Stomach smooth muscle (tissue), 2 donors: ENCODE measurements at regions not wholly inside any gene's neighbourhood (a gene's known extent, or its start where the extent isn't known, plus 50 kb on each side); places are given as distances from the start of the nearest gene placed in this dataset.

Experiments
- H3K27ac ChIP-seq: one replicate; pipeline ENCODE4 v1.7.0; 2013; ENCODE audit warnings: mild to moderate bottlenecking, low read length, inconsistent platforms
- H3K27me3 ChIP-seq, 2 donors: one replicate each; pipeline ENCODE4 v1.7.0; 2013; ENCODE audit warnings: low read length in 2 of 2; ENCODE audit not compliant: insufficient read depth in 2 of 2, control insufficient read depth in 1 of 2
- H3K36me3 ChIP-seq, 2 donors: one replicate each; pipeline ENCODE4 v1.7.0; 2013; ENCODE audit warnings: low read length in 2 of 2; ENCODE audit not compliant: control insufficient read depth in 2 of 2, insufficient read depth in 2 of 2
- H3K4me1 ChIP-seq: one replicate; pipeline ENCODE4 v1.7.0; 2013; ENCODE audit warnings: low read length; ENCODE audit not compliant: control insufficient read depth, insufficient read depth
- H3K4me3 ChIP-seq, 2 donors: one replicate each; pipeline ENCODE4 v1.7.0; 2013; ENCODE audit warnings: low read length in 2 of 2
- H3K9ac ChIP-seq, 2 donors: one replicate each; pipeline ENCODE4 v1.7.0; 2013; ENCODE audit warnings: low read length in 2 of 2, mild to moderate bottlenecking in 1 of 2
- H3K9me3 ChIP-seq, 2 donors: one replicate each; pipeline ENCODE4 v1.7.0; 2013; ENCODE audit warnings: low read length in 2 of 2; ENCODE audit not compliant: control insufficient read depth in 2 of 2
- donor health status: healthy.
- donor health status: Pancreatic carcinoma.

DNA sequence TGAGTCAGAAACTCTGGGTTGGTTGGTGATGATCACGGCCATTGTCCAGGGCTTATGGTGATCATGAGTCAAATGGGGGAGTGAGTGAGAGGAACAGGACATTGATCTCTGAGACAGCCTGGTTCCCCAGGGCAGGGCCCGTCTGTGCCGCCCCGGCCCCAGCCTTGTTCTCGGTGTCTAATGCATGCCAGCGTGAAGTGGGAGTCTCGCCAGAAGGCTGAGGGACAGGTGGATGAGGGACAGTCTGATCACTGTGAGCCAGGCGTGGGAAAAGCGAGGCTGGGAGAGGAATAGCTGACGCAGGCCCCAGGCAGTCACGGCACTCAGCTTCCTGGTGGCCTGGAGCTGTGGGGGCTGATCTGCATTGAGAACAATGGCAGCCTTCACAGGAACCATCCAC is 208.3 kb upstream of the HDAC4 start:
- no peaks in the 10 kb centered on the region for H3K36me3 ChIP-seq
- H3K9me3 ChIP-seq = no peaks in the 10 kb centered on the region
- no peaks in the 10 kb centered on the region for H3K27me3 ChIP-seq
- H3K9ac ChIP-seq = no peak overlapping the region
- H3K4me1 ChIP-seq = peaks cover 2% of the 10 kb centered on the region
- H3K4me3 ChIP-seq = no peak overlapping the region
- no peak overlapping the region for H3K27ac ChIP-seq

DNA sequence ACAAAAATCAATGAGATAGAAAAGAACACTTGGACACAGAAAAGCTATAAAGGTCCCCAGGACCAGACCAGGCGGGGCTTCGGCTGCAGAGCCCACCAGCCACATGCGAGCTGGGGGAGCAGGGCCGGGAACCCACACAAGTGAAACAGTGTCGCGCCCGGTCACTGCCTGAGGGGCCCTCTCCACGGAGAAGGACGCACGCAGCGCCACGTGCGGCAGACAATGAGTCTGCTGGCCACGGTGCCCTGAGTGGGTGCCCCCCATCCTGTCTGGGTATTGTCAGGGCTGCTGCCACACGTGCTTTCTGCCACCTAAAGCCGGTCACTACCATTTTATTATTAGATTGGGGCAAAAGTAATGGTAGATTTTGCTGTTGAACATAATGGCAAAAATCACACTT is 207.9 kb upstream of the HDAC4 start:
- Histone ChIP-seq H3K9ac (no peak overlapping the region), H3K4me3 (no peak overlapping the region), H3K36me3 (no peaks in the 10 kb centered on the region), H3K27ac (no peak overlapping the region), H3K9me3 (peaks cover 0 to 3% of the 10 kb centered on the region in 2 donors), H3K27me3 (no peaks in the 10 kb centered on the region), H3K4me1 (peaks cover 2% of the 10 kb centered on the region)

- peaks cover 0 to 2% of the 10 kb centered on the region in 2 donors for H3K27me3 ChIP-seq
- H3K4me3 ChIP-seq = no peak overlapping the region
- peaks cover 0 to 3% of the 10 kb centered on the region in 2 donors for H3K9me3 ChIP-seq
- peaks cover 2% of the 10 kb centered on the region for H3K4me1 ChIP-seq
- no peak overlapping the region for H3K9ac ChIP-seq
- H3K36me3 ChIP-seq = no peaks in the 10 kb centered on the region
- no peak overlapping the region for H3K27ac ChIP-seq
These were observed 207.4 kb upstream of the HDAC4 start for GRCh38 chr2:239608260-239608659.

DNA sequence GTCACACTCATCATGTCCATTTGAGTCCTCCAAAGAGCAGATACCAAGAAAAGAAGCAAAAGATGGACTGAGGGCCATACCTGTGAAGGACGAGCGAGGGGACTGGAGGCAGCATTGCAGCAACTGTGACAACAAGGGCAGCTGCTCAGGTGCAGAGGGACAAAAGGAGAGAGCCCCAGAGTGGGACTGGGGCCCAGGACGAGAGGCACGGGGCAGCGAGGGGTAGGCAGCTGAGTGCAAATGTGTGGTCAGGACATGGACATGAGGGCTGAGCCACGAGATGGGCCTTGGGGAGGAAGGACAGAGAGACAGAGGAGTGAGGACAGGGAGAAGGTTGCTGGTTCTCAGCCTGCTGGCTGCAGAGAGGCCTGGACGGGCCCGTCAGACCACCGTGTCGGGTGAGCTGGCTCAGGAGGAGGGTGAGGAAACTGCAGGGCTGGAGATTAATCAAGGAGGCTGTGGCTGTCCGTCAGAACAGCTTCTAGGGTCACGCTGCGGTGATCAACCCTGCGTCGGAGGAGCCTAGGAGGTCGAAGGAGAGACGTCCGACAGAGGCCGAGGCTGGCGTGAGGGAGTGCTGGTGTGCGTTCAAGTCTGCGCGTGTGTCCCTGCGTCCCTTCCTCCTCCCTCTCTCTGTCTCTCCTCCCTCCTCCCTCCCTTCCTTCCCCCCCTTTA is 206.8 kb upstream of the HDAC4 start:
- H3K9ac ChIP-seq = no peak overlapping the region
- peaks cover 2% of the 10 kb centered on the region for H3K4me1 ChIP-seq
- peaks cover 0 to 3% of the 10 kb centered on the region in 2 donors for H3K9me3 ChIP-seq
- no peak overlapping the region for H3K4me3 ChIP-seq
- H3K27me3 ChIP-seq = peaks cover 0 to 2% of the 10 kb centered on the region in 2 donors
- no peak overlapping the region for H3K27ac ChIP-seq
- H3K36me3 ChIP-seq = no peaks in the 10 kb centered on the region

DNA sequence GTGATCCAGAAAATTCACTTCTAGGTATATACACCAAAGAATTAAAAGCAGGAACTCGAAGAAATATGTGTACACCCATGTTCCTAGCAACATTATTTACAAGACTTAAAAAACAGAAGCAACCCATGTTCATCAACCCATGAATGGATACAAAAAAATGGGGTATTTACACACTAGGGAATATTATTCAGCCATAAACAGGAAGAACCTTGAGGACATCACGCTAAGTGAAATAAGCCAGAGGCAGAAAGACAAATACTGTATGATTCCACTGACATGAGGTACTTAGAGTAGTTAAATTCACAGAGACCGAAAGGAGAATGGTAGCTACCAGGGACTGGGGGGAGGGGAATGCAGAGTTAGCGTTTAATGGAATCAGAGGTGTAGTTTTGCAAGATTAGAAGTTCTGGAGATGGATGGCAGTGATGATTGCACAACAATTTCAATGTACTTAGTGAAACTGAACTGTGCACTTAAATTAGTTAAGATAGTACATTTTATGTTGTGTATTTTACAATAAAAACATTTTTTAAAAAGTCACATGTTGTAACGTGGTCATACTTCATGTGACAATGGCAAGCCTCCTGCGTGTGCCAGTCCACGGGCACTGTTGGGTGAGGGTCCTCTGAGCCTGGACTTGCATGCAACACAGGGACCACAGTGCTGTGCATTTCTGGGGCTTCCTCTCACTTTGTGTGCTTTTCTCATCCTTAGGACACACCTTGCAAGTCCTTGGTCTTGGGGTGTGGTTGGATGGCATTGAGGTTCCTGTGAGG is 206.1 kb upstream of the HDAC4 start:
- Histone ChIP-seq H3K4me1 (peaks cover 2% of the 10 kb centered on the region), H3K36me3 (no peaks in the 10 kb centered on the region), H3K4me3 (no peak overlapping the region), H3K27me3 (peaks cover 0 to 2% of the 10 kb centered on the region in 2 donors), H3K9me3 (peaks cover 0 to 3% of the 10 kb centered on the region in 2 donors), H3K27ac (no peak overlapping the region), H3K9ac (no peak overlapping the region)

- Histone ChIP-seq H3K4me3 (no peak overlapping the region), H3K27me3 (peaks cover 0 to 2% of the 10 kb centered on the region in 2 donors), H3K4me1 (peaks cover 2% of the 10 kb centered on the region)
These were observed 205.2 kb upstream of the HDAC4 start for GRCh38 chr2:239605976-239606375.

DNA sequence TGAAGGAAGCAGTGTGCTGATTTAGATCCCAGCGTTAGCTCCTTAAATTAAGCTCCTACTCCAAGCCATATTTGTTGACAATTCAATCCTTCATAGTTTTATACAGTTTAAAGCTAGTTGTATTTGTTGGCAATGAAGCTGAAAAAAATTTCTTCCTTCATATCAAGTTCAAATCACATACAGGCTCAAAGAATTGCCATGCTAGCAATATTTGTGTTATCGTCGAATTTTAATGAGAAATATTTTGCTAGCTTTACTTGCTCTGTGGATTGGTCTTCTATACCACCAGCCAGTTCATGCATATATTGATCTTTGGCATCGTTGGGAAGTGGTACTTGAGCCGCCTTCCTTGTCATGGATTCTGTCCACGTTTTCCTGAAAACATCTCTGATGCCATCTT is 204.6 kb upstream of the HDAC4 start:
- Histone ChIP-seq H3K9me3 (peaks cover 0 to 3% of the 10 kb centered on the region in 2 donors), H3K27me3 (peaks cover 0 to 2% of the 10 kb centered on the region in 2 donors), H3K9ac (no peak overlapping the region), H3K27ac (no peak overlapping the region), H3K36me3 (no peaks in the 10 kb centered on the region), H3K4me3 (no peak overlapping the region), H3K4me1 (peaks cover 2% of the 10 kb centered on the region)

More at GRCh38 chr2:239605976-239606375, 205.2 kb upstream of the HDAC4 start:
- Histone ChIP-seq H3K9ac (no peak overlapping the region), H3K27ac (no peak overlapping the region), H3K9me3 (peaks cover 0 to 3% of the 10 kb centered on the region in 2 donors), H3K36me3 (no peaks in the 10 kb centered on the region)

DNA sequence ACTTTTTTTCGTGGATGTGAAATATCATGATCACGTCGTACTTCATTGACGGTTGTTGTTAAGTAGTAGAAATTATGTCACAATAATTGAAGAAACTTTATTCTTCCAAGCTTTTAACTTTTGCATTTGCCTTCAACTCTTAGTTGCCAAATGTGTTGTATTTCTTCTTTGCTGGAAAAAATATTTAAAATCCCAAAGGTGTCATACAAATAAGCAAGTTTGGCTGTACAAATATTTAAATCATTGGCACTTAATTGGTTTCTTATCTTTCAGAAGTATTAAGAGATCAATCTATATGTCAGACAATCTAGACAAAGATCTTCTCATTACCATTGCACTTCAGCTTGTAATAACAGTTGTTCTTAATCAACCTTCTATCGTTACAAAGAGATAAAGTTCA is 204.0 kb upstream of the HDAC4 start:
- Histone ChIP-seq H3K36me3 (no peaks in the 10 kb centered on the region), H3K4me1 (peaks cover 2% of the 10 kb centered on the region), H3K27me3 (peaks cover 0 to 2% of the 10 kb centered on the region in 2 donors), H3K4me3 (no peak overlapping the region), H3K9me3 (peaks cover 0 to 3% of the 10 kb centered on the region in 2 donors), H3K27ac (no peak overlapping the region), H3K9ac (no peak overlapping the region)

DNA sequence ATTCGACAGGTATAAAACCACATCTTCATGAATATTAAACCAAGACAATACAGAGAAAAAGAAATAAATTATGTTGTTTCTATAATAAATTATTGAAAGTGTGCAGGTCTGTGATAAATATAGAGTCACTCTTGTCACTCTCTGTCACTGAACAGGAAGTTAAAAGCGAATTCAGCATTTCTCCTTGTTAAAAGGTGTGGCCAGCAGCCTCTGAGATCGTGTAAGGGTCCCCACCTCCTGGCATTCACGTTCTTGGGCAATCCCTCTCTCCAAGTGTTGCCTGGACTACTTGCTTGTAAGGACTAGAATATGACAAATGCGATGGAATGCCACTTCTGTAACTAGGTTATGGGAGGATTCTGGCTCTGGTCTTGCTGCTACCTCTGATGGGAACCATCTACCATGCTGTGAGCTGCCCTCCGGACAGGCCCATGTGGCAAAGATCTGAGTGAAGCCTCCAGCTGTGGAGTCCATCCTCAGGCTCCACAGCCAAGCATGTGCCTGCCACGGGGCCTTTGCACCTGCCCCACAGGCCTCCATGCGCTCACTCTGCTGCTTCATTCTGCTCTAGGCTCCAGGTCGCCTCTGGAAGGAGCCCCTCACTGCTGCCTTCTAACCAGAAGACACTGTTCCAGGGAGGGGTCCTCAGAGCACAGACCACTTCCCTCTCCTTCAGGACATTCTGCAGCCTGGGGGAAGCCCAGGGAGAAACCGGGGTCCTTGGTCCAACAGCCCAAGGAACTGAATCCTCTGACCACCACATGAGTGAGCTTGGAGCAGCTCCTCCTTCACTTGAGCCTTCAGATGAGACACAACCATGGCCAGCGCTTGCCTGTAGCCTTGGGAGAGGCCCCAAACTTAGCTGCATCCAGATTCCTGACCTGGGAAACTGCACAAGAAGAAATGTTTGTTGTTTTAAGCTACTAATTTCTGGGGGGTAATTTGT is 202.9 kb upstream of the HDAC4 start:
- no peak overlapping the region for H3K27ac ChIP-seq
- H3K27me3 ChIP-seq = peaks cover 0 to 2% of the 10 kb centered on the region in 2 donors
- no peak overlapping the region for H3K9ac ChIP-seq
- peaks cover 0 to 3% of the 10 kb centered on the region in 2 donors for H3K9me3 ChIP-seq
- H3K4me3 ChIP-seq = no peak overlapping the region
- no peaks in the 10 kb centered on the region for H3K36me3 ChIP-seq
- H3K4me1 ChIP-seq = peaks cover 2% of the 10 kb centered on the region
